Right lobe of liver (tissue), 6 donors: ENCODE measurements at regions not wholly inside any gene's neighbourhood (a gene's known extent, or its start where the extent isn't known, plus 50 kb on each side); places are given as distances from the start of the nearest gene placed in this dataset.
A peak's percentile ranks its signal among the peaks of the same experiment; 100 is the strongest.

ENCODE experiments used
- ATAC-seq, 4 donors: fragments of 200-7000 bp; cut with Tn5 transposase; one replicate each; pipeline ENCODE4 v1.9.1; 2020; ENCODE audit warnings: mild to moderate bottlenecking in 4 of 4, moderate library complexity in 4 of 4
- DNase-seq, 3 donors: peaks; one replicate each; pipeline ENCODE4 v3.0.0-alpha.2; 2020
- H3K27ac ChIP-seq, 3 donors: fragments of 200-600 bp; one replicate each; pipeline ENCODE4 v1.8.0; 2022
- H3K27me3 ChIP-seq, 2 donors: fragments of 200-600 bp; one replicate each; pipeline ENCODE4 v1.8.0; 2022
- H3K36me3 ChIP-seq, 4 donors: fragments of 200-600 bp; sonication (generic) in 1 of 4; one replicate each; pipeline versions ENCODE4 v1.5.1 to v1.8.0; 2017 to 2022; ENCODE audit warnings: control low read depth in 1 of 4
- H3K4me1 ChIP-seq, 4 donors: fragments of 200-600 bp; sonication (generic) in 1 of 4; one replicate each; pipeline versions ENCODE4 v1.5.1 to v1.8.0; 2017 to 2022; ENCODE audit warnings: control low read depth in 1 of 4
- H3K4me3 ChIP-seq, 3 donors: fragments of 200-600 bp; one replicate each; pipeline ENCODE4 v1.8.0; 2022
- H3K9me3 ChIP-seq, 4 donors: fragments of 200-600 bp; sonication (generic) in 1 of 4; one replicate each; pipeline versions ENCODE4 v1.5.1 to v1.8.0; 2017 to 2022; ENCODE audit warnings: control low read depth in 1 of 4
- POLR2A ChIP-seq: fragments of 450-650 bp; IDR thresholded peaks from one replicate; pipeline ENCODE4 v1.6.1; 2017; ENCODE audit warnings: antibody characterized with exemption, mild to moderate bottlenecking
- WGBS: methylation state at CpG from one replicate; pipeline ENCODE4 v1.1.6; 2018; ENCODE audit warnings: low coverage, low lambda C conversion rate; ENCODE audit not compliant: insufficient coverage; ENCODE audit errors: missing lambda C conversion rate; 5-methylcytosine and 5-hydroxymethylcytosine counted together
- intact Hi-C, 2 donors: fragments of 100-400 bp; cut with DNase I; formaldehyde crosslinking; loops; one replicate each; pipeline versions ENCODE4 v1.11.2 to v1.14.1; 2022
- TF ChIP-seq, protein P1 (sequence below), 4 donors: fragments of 200-600 bp in 3 of 4; fragments of 450-650 bp in 1 of 4; IDR thresholded peaks; one replicate each; pipeline versions ENCODE4 v1.5.1 to v1.8.0; 2016 to 2022; ENCODE audit warnings: antibody characterized with exemption in 4 of 4, mild to moderate bottlenecking in 2 of 4
- donor health status: DM: no; HTN: yes; CAD: no.
- donor health status: DM: no; HTN: no; CAD: no.
- donor health status: DM: no; HTN: no; CAD: no.
- donor health status: DM: no; HTN: yes; CAD: no.
- donor health status: DM: no; HTN: yes; CAD: no.

DNA sequence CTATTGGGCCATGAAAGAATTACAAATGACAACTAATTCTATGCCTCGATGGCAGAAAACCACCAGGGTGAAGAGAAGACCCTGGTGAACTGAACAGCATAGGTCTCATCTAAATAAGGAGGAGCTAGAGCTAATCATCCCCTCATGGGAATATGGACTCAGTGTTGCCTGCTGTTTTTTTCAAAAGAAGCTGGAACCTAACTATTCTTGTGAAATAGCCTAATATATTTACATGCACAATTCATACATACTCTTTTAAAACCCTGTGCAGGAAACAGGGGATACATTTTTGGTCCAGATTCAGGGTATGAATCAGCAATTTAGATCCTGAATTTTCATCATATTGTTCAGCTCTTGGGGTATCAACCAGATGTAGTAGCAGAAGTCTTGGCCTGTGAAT lies 560.6 kb downstream of the TOX3 start:
- H3K36me3 ChIP-seq: no peaks in the 10 kb centered on the region
- intact Hi-C loops: loop anchor here in 1 of 2 donors (10.0 kb wide), 1 partner anchor 172 kb away; no protein-coding TSS in a partner anchor
- H3K4me3 ChIP-seq: no peak overlapping the region
- peaks cover 0 to 8% (median 4%) of the 10 kb centered on the region in 4 donors for H3K4me1 ChIP-seq
- no peak for ATAC-seq
- 39% methylated on average over 1 of the region's 1 CpG for WGBS
- no peaks in the 10 kb centered on the region for H3K27me3 ChIP-seq
- DNase-seq: no peak
- no peaks in the 10 kb centered on the region for H3K9me3 ChIP-seq
- H3K27ac ChIP-seq: no peak overlapping the region
- TF ChIP-seq POLR2A: no peak
- TF ChIP-seq, protein P1, sequence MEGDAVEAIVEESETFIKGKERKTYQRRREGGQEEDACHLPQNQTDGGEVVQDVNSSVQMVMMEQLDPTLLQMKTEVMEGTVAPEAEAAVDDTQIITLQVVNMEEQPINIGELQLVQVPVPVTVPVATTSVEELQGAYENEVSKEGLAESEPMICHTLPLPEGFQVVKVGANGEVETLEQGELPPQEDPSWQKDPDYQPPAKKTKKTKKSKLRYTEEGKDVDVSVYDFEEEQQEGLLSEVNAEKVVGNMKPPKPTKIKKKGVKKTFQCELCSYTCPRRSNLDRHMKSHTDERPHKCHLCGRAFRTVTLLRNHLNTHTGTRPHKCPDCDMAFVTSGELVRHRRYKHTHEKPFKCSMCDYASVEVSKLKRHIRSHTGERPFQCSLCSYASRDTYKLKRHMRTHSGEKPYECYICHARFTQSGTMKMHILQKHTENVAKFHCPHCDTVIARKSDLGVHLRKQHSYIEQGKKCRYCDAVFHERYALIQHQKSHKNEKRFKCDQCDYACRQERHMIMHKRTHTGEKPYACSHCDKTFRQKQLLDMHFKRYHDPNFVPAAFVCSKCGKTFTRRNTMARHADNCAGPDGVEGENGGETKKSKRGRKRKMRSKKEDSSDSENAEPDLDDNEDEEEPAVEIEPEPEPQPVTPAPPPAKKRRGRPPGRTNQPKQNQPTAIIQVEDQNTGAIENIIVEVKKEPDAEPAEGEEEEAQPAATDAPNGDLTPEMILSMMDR (IDR thresholded peaks at IDR 0.05): no peak

DNA sequence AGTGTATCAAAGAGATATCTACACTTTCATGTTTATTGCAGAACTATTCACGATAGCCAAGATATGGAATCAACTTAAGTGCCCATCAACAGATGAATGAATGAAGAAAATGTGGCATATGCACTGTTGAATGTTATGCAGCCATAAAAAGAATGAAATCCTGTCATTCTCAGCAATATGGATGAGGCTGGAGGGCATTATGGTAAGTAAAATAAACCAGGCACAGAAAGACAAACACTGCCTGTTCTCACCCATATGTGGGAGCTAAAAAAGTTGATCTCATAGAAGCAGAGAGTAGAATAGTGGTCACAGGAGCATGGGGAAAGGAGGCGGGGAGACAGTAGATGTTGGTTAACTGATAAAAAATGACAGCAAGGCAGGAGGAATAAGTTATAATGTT lies 561.8 kb downstream of the TOX3 start:
- Histone ChIP-seq H3K27ac (no peak overlapping the region), H3K36me3 (no peaks in the 10 kb centered on the region), H3K4me1 (peaks cover 0 to 15% (median 5%) of the 10 kb centered on the region in 4 donors), H3K9me3 (no peaks in the 10 kb centered on the region), H3K4me3 (no peak overlapping the region), H3K27me3 (no peaks in the 10 kb centered on the region)
- DNase-seq (no peak), ATAC-seq (no peak)
- 34% methylated on average over 2 of the region's 2 CpGs for WGBS
- TF ChIP-seq POLR2A: no peak
- TF ChIP-seq, protein P1 (IDR thresholded peaks at IDR 0.05): no peak
- intact Hi-C loops: loop anchor here in 1 of 2 donors (10.0 kb wide), 1 partner anchor 170 kb away; no protein-coding TSS in a partner anchor

DNA sequence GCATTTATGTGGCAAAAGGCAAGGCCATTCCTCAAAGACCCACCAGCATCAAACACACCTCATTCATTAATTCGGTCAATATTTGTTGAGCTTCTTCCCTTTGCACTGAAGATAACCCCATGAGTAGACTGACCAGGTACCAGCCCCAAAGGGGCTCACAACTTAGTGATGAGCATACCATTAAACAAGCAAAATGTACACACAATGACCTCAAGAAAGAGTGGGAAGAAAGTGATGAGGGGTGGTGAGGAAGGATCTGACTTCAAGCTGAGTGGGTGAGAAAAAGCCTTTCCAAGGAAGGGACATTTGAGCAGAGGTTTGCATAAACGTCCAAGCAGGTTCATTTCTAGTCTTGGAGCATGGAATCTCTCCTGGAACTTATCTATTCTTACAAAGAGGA lies 562.5 kb downstream of the TOX3 start:
- Histone ChIP-seq H3K4me3 (no peak overlapping the region), H3K27me3 (no peaks in the 10 kb centered on the region), H3K36me3 (no peaks in the 10 kb centered on the region), H3K9me3 (no peaks in the 10 kb centered on the region), H3K27ac (no peak overlapping the region), H3K4me1 (peaks cover 0 to 19% (median 5%) of the 10 kb centered on the region in 4 donors)
- ATAC-seq (no peak), DNase-seq (no peak)
- no peak for TF ChIP-seq POLR2A
- TF ChIP-seq, protein P1 (IDR thresholded peaks at IDR 0.05): no peak
- intact Hi-C loops: loop anchor here in 1 of 2 donors (10.0 kb wide), 1 partner anchor 170 kb away; no protein-coding TSS in a partner anchor
- WGBS: 29% methylated on average over 2 of the region's 2 CpGs

DNA sequence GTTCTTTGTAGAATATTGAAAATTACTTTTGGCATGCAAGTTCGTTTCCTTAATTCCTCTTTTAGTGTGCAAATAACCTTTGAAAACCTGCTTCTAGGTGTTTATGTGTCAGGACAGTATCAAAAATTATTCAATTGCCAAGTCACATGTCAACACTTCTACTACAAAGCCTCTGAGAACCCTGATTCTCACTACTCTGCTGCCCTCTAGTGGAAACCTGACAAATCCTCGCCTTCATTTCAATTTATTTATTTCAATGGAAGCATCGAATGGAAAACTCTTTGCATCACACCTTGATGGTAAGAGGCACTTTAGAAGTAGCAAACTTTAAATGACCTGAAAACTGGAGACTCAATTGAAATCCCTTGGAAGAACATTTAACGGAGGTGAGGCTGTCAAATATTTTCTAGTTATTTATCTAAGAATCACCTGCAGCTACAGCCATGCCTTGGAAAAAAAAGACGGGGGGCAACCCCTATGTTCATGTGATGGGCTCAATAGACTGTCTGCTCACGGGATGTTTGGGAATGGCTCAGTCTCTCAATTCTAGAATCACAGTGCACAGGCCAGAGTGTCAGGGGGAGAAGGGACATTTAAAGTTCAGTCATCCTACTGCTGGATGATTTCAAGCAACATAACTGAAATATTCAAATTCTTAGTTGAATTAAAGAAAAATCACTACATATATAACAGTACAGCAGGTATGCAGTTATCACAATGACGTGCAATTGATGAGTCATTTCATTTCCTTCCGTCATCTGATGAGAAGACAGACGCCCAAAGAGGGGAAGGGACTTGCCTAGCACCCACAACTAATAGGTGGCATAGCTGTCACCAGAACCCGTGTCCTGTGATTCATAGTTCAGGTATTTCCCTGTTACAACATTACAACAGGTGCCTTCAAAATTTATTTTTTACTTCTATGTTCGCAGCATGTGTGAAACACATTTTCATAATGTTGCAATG lies 563.9 kb downstream of the TOX3 start:
- no peaks in the 10 kb centered on the region for H3K9me3 ChIP-seq
- TF ChIP-seq, protein P1 (IDR thresholded peaks at IDR 0.05): peak; percentile 74 to 86 (median 78)
- TF ChIP-seq POLR2A: no peak
- peak overlapping the region in 1 of 3 donors; percentile 3 for H3K27ac ChIP-seq
- intact Hi-C loops: loop anchor here in 1 of 2 donors (10.0 kb wide), 1 partner anchor 168 kb away; no protein-coding TSS in a partner anchor
- H3K4me3 ChIP-seq: no peak overlapping the region
- ATAC-seq (peak; percentile 74 to 76 (median 74)), DNase-seq (peak in 1 of 3 donors; percentile 57)
- H3K4me1 ChIP-seq: peaks cover 0 to 25% (median 5%) of the 10 kb centered on the region in 4 donors
- no peaks in the 10 kb centered on the region for H3K27me3 ChIP-seq
- 19% methylated on average over 11 of the region's 11 CpGs for WGBS
- H3K36me3 ChIP-seq: no peaks in the 10 kb centered on the region
